Right lobe of liver (tissue), 4 donors: ENCODE measurements at regions not wholly inside any gene's neighbourhood (a gene's known extent, or its start where the extent isn't known, plus 50 kb on each side); places are given as distances from the start of the nearest gene placed in this dataset.

Experiments
- POLR2A ChIP-seq: fragments of 450-650 bp; IDR thresholded peaks from one replicate; pipeline ENCODE4 v1.6.1; 2017; ENCODE audit warnings: antibody characterized with exemption, mild to moderate bottlenecking
- TF ChIP-seq, protein P1 (sequence below), 4 donors: fragments of 200-600 bp in 3 of 4; fragments of 450-650 bp in 1 of 4; IDR thresholded peaks; one replicate each; pipeline versions ENCODE4 v1.5.1 to v1.8.0; 2016 to 2022; ENCODE audit warnings: antibody characterized with exemption in 4 of 4, mild to moderate bottlenecking in 2 of 4
- donor health status: DM: no; HTN: no; CAD: no.
- donor health status: DM: no; HTN: no; CAD: no.
- donor health status: DM: no; HTN: yes; CAD: no.

DNA sequence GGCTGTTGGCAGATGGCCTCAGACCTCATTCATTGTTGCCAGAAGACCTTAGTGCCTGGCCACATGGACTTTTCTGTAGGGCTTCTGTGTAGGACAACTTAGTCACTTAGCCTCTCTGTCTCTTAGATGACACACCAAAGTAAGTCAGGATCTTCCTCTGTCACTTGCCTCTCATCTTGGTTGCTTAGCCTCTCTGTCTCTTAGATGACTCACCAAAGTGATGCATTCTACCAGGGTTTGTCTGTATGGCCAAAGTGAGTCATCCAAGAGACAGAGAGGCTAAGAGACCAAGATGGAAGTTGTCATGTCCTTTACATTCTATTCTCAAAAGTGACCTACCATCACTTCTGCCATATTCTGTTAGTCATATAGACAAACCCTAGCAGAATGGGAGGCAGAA lies 255.9 kb upstream of the DEFB112 start:
- TF ChIP-seq POLR2A: no peak
- TF ChIP-seq, protein P1, sequence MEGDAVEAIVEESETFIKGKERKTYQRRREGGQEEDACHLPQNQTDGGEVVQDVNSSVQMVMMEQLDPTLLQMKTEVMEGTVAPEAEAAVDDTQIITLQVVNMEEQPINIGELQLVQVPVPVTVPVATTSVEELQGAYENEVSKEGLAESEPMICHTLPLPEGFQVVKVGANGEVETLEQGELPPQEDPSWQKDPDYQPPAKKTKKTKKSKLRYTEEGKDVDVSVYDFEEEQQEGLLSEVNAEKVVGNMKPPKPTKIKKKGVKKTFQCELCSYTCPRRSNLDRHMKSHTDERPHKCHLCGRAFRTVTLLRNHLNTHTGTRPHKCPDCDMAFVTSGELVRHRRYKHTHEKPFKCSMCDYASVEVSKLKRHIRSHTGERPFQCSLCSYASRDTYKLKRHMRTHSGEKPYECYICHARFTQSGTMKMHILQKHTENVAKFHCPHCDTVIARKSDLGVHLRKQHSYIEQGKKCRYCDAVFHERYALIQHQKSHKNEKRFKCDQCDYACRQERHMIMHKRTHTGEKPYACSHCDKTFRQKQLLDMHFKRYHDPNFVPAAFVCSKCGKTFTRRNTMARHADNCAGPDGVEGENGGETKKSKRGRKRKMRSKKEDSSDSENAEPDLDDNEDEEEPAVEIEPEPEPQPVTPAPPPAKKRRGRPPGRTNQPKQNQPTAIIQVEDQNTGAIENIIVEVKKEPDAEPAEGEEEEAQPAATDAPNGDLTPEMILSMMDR (IDR thresholded peaks at IDR 0.05): no peak
